LNCaP clone FGC (cell line): ENCODE measurements at regions not wholly inside any gene's neighbourhood (a gene's known extent, or its start where the extent isn't known, plus 50 kb on each side); places are given as distances from the start of the nearest gene placed in this dataset.

Experiments
- DNase-seq: peaks from one replicate; pipeline ENCODE4 v3.0.0-alpha.2; 2011; ENCODE audit warnings: low read depth
- H3K4me3 ChIP-seq: 2 replicates; pipeline ENCODE4 v1.5.1; 2011; ENCODE audit warnings: mild to moderate bottlenecking, low read depth, low read length, control low read depth
- TF ChIP-seq, protein P1 (sequence below): IDR thresholded peaks from 2 replicates; pipeline ENCODE4 v1.5.1; 2012; ENCODE audit warnings: mild to moderate bottlenecking; ENCODE audit not compliant: control insufficient read depth, insufficient read depth; ENCODE audit errors: extremely low read depth

DNA sequence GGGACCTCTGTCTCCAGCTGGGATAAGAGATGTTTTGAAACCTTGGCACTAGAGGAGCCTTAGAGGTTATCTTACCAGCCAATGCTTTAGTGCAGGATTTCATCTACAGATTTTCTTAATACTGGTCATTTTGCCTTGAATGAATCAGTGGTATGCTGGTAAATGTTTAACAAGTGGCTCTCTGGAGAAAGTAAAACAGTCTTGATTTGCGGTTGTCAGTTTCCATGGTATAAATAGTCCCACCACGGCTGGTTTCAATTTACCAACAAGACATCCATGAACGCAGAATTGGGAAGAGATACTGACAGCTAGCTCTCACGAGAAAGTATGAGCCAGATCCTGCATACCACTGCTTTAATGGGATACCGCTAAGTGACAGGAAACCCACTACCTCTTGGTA lies 56.7 kb upstream of the CXCL14 start:
- TF ChIP-seq, protein P1, sequence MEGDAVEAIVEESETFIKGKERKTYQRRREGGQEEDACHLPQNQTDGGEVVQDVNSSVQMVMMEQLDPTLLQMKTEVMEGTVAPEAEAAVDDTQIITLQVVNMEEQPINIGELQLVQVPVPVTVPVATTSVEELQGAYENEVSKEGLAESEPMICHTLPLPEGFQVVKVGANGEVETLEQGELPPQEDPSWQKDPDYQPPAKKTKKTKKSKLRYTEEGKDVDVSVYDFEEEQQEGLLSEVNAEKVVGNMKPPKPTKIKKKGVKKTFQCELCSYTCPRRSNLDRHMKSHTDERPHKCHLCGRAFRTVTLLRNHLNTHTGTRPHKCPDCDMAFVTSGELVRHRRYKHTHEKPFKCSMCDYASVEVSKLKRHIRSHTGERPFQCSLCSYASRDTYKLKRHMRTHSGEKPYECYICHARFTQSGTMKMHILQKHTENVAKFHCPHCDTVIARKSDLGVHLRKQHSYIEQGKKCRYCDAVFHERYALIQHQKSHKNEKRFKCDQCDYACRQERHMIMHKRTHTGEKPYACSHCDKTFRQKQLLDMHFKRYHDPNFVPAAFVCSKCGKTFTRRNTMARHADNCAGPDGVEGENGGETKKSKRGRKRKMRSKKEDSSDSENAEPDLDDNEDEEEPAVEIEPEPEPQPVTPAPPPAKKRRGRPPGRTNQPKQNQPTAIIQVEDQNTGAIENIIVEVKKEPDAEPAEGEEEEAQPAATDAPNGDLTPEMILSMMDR = no peak

GRCh38 chr5:135632798-135633197 lies 54.0 kb upstream of the CXCL14 start:
- H3K4me3 ChIP-seq = no peak overlapping the region
- TF ChIP-seq, protein P1 = no peak
- no peak for DNase-seq

More for the DNA sequence above, 56.7 kb upstream of the CXCL14 start:
- H3K4me3 ChIP-seq = no peak overlapping the region
- DNase-seq = no peak

DNA sequence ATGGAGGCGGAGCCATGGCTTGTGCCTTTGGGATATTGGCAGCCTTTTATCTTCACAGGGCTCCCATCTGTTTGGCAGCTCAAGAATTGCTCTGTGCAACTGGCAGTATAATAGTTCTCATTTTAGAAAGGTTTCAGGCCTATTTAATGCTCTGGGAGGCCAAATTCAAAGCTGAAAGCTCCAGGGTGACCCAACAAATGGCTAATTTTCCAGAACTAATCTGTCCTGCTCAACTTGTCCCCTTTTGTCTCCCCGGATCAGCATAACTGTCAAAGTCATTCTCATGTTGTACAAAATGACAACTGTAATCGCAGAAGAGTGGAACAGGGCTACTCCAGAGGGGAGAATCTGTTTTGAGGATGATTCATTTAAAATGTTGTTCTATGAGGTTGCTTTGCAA lies 52.6 kb upstream of the CXCL14 start:
- TF ChIP-seq, protein P1 = no peak
- DNase-seq = no peak
- H3K4me3 ChIP-seq = no peak overlapping the region

DNA sequence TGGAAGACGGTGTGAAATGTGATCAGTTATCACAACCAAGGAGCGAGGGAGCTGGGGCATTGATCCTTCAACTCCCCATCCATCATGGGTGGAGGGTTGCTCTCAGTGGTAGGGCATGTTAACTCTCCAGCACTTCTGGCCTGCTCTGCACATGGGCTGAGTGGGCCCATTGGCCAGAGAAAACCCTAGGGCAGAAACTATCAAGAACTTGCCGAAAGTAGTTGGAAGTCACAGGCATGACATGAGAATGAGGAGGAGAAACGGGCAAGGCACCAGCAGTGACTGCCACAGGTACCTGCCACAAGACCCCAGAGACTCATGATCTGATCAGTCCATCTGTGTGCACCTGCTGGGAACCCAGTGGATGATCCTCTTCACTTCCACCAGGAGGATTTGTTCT lies 50.9 kb upstream of the CXCL14 start:
- no peak for DNase-seq
- TF ChIP-seq, protein P1 = no peak

GRCh38 chr5:135628771-135629563 lies 50.2 kb upstream of the CXCL14 start:
- no peak for DNase-seq
- H3K4me3 ChIP-seq = no peak overlapping the region
- TF ChIP-seq, protein P1 = no peak

More for the DNA sequence above, 50.9 kb upstream of the CXCL14 start:
- H3K4me3 ChIP-seq = no peak overlapping the region
